Astrocyte (in vitro differentiated cells and primary cell): ENCODE measurements at regions not wholly inside any gene's neighbourhood (a gene's known extent, or its start where the extent isn't known, plus 50 kb on each side); places are given as distances from the start of the nearest gene placed in this dataset.

Source experiments
- DNase-seq: peaks from one replicate; pipeline ENCODE4 v3.0.0-alpha.2; 2010; ENCODE audit warnings: low read depth
- FAIRE-seq: peaks from 2 replicates; lab custom pipeline; 2011; peaks lifted over from hg19 to GRCh38; lab: Jason Lieb, UNC
- H2AFZ ChIP-seq: 2 replicates; pipeline ENCODE4 v1.6.0; 2012; ENCODE audit warnings: low read depth, low read length, inconsistent platforms
- H3K27ac ChIP-seq: 2 replicates; pipeline ENCODE4 v1.5.1; 2011; ENCODE audit warnings: low read depth, low read length, inconsistent platforms
- H3K27me3 ChIP-seq: 2 replicates; pipeline ENCODE4 v1.6.0; 2011; ENCODE audit warnings: low read length, inconsistent platforms; ENCODE audit not compliant: insufficient read depth
- H3K36me3 ChIP-seq: 2 replicates; pipeline ENCODE4 v1.5.1; 2011; ENCODE audit warnings: low read length, inconsistent platforms; ENCODE audit not compliant: insufficient read depth
- H3K4me1 ChIP-seq: 2 replicates; pipeline ENCODE4 v1.5.1; 2011; ENCODE audit warnings: low read length, inconsistent platforms; ENCODE audit not compliant: insufficient read depth
- H3K4me2 ChIP-seq: 2 replicates; pipeline ENCODE4 v1.6.0; 2012; ENCODE audit warnings: low read length, inconsistent platforms
- H3K4me3 ChIP-seq: 2 replicates; pipeline ENCODE4 v1.5.1; 2011; ENCODE audit warnings: low read depth, mild to moderate bottlenecking, low read length, inconsistent platforms; ENCODE audit not compliant: insufficient read depth
- H3K79me2 ChIP-seq: 2 replicates; pipeline ENCODE4 v1.6.0; 2012; ENCODE audit warnings: mild to moderate bottlenecking, low read length, inconsistent platforms; ENCODE audit not compliant: insufficient read depth
- H3K9ac ChIP-seq: 2 replicates; pipeline ENCODE4 v1.6.0; 2012; ENCODE audit warnings: mild to moderate bottlenecking, low read length, inconsistent platforms
- H3K9me3 ChIP-seq: 2 replicates; pipeline ENCODE4 v1.5.1; 2012; ENCODE audit warnings: low read depth, mild to moderate bottlenecking, low read length, inconsistent platforms; ENCODE audit not compliant: insufficient read depth
- H4K20me1 ChIP-seq: 2 replicates; pipeline ENCODE4 v1.6.0; 2012; ENCODE audit warnings: low read length, inconsistent platforms; ENCODE audit not compliant: insufficient read depth
- H3K27ac Mint-ChIP-seq: one replicate; pipeline ENCODE4 v1.8.0; 2021; ENCODE audit warnings: mild to moderate bottlenecking, mixed read lengths; ENCODE audit not compliant: unreplicated experiment
- H3K27me3 Mint-ChIP-seq: one replicate; pipeline ENCODE4 v1.8.0; 2021; ENCODE audit warnings: low read depth, mixed read lengths; ENCODE audit not compliant: unreplicated experiment
- H3K36me3 Mint-ChIP-seq: one replicate; pipeline ENCODE4 v1.8.0; 2021; ENCODE audit warnings: low read depth, mixed read lengths; ENCODE audit not compliant: unreplicated experiment
- H3K4me1 Mint-ChIP-seq: one replicate; pipeline ENCODE4 v1.8.0; 2021; ENCODE audit warnings: low read depth, mixed read lengths; ENCODE audit not compliant: unreplicated experiment
- H3K4me3 Mint-ChIP-seq: one replicate; pipeline ENCODE4 v1.8.0; 2021; ENCODE audit warnings: mild to moderate bottlenecking, moderate library complexity, mixed read lengths; ENCODE audit not compliant: unreplicated experiment
- H3K9me3 Mint-ChIP-seq: one replicate; pipeline ENCODE4 v1.8.0; 2021; ENCODE audit warnings: mild to moderate bottlenecking, mixed read lengths; ENCODE audit not compliant: unreplicated experiment
- EZH2 ChIP-seq: IDR thresholded peaks from 2 replicates; pipeline ENCODE4 v1.6.1; 2012; ENCODE audit warnings: mild to moderate bottlenecking, low read length, inconsistent platforms; ENCODE audit not compliant: insufficient read depth
- TF ChIP-seq, protein P1 (sequence below): IDR thresholded peaks from 2 replicates; pipeline ENCODE4 v1.5.1; 2011; ENCODE audit warnings: low read depth, mild to moderate bottlenecking, inconsistent platforms, low read length, moderate library complexity; ENCODE audit not compliant: insufficient read depth

DNA sequence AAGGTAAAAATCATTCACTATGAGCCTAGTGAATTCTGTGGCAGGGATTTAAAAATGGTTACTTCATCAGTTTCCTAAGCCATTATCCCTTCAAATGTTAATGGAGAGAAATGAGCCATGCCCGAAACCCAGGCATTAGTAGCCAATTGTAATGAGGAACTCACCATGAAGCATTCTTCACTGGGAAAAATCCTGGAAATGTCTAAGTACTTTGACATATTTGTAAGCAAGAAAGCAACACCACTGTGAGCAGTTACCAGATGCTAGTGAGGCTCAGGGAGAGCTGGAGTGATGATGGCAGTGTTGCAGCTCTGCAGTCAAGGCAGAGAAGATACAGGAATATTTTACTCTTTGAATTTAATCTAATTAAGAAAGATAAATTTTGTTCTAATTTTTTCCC, 220.0 kb upstream of the MBL2 start:
- Histone ChIP-seq H3K27ac (no peak overlapping the region), H3K9ac (no peak overlapping the region), H2AFZ (no peak overlapping the region), H3K27me3 (no peaks in the 10 kb centered on the region), H3K36me3 (no peaks in the 10 kb centered on the region), H4K20me1 (no peaks in the 10 kb centered on the region), H3K4me1 (no peaks in the 10 kb centered on the region), H3K4me3 (no peak overlapping the region), H3K9me3 (no peaks in the 10 kb centered on the region), H3K4me2 (no peak overlapping the region), H3K79me2 (no peaks in the 10 kb centered on the region)
- no peak overlapping the region for H3K4me3 Mint-ChIP-seq
- no peak for TF ChIP-seq EZH2
- no peaks in the 10 kb centered on the region for H3K27me3 Mint-ChIP-seq
- FAIRE-seq (no peak), DNase-seq (no peak)
- H3K36me3 Mint-ChIP-seq, result no peaks in the 10 kb centered on the region
- H3K4me1 Mint-ChIP-seq, result no peaks in the 10 kb centered on the region
- no peak overlapping the region for H3K27ac Mint-ChIP-seq
- no peaks in the 10 kb centered on the region for H3K9me3 Mint-ChIP-seq

DNA sequence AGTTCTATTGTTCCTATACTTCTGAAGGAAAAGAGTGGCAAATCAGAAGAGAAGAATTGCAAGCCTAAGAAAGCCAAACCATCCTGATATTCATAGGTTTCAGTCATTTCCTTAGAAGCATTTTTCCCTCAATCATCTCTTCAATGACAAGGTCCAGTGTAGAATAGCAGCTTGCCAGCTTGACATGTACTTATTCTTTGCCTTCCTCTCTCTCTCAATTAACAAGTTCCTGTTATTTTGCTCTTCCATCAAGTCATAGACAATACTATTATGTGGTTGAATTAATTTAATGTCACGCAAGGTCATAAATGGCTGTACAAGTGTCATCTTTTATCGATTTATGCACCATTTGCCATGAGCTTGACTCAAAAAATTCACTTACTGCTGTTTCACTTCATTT, 216.3 kb upstream of the MBL2 start:
- DNase-seq, result no peak
- Mint-ChIP-seq H3K4me3 (no peak overlapping the region), H3K27ac (no peak overlapping the region), H3K4me1 (peaks cover 5% of the 10 kb centered on the region), H3K27me3 (no peaks in the 10 kb centered on the region), H3K9me3 (no peaks in the 10 kb centered on the region), H3K36me3 (no peaks in the 10 kb centered on the region)
- Histone ChIP-seq H3K27me3 (no peaks in the 10 kb centered on the region), H3K4me2 (no peak overlapping the region), H3K9ac (no peak overlapping the region), H4K20me1 (no peaks in the 10 kb centered on the region), H3K27ac (no peak overlapping the region), H3K4me3 (no peak overlapping the region), H3K36me3 (no peaks in the 10 kb centered on the region), H3K4me1 (no peaks in the 10 kb centered on the region), H2AFZ (peak overlapping the region; percentile 9), H3K9me3 (no peaks in the 10 kb centered on the region), H3K79me2 (no peaks in the 10 kb centered on the region)
- TF ChIP-seq, protein P1, sequence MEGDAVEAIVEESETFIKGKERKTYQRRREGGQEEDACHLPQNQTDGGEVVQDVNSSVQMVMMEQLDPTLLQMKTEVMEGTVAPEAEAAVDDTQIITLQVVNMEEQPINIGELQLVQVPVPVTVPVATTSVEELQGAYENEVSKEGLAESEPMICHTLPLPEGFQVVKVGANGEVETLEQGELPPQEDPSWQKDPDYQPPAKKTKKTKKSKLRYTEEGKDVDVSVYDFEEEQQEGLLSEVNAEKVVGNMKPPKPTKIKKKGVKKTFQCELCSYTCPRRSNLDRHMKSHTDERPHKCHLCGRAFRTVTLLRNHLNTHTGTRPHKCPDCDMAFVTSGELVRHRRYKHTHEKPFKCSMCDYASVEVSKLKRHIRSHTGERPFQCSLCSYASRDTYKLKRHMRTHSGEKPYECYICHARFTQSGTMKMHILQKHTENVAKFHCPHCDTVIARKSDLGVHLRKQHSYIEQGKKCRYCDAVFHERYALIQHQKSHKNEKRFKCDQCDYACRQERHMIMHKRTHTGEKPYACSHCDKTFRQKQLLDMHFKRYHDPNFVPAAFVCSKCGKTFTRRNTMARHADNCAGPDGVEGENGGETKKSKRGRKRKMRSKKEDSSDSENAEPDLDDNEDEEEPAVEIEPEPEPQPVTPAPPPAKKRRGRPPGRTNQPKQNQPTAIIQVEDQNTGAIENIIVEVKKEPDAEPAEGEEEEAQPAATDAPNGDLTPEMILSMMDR, result no peak
- TF ChIP-seq EZH2, result no peak
- no peak for FAIRE-seq

DNA sequence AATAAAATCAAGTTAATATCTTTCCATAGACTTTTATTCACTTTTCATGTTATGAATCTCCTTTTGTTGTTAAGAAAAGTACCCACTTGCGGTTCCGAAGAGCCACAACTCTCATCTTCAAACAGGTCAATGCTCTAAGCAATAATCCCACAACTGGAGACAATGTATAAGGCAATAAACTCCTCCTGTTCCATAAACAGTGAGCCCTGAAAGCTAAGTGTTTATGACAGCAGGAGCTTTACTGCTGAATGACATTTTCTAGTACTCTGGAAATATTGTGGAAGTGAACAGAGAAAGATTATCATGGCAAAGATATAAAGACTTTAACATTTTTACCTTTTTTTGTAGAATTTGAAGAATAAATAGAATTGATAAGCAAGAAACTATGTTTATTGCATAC, 213.5 kb upstream of the MBL2 start:
- Histone ChIP-seq H3K4me1 (no peaks in the 10 kb centered on the region), H2AFZ (no peak overlapping the region), H3K27me3 (no peaks in the 10 kb centered on the region), H3K4me3 (no peak overlapping the region), H3K9ac (no peak overlapping the region), H3K9me3 (no peaks in the 10 kb centered on the region), H3K79me2 (no peaks in the 10 kb centered on the region), H4K20me1 (no peaks in the 10 kb centered on the region), H3K27ac (no peak overlapping the region), H3K4me2 (no peak overlapping the region), H3K36me3 (no peaks in the 10 kb centered on the region)
- Mint-ChIP-seq H3K4me1 (peaks cover 5% of the 10 kb centered on the region), H3K27ac (no peak overlapping the region), H3K9me3 (no peaks in the 10 kb centered on the region), H3K27me3 (no peaks in the 10 kb centered on the region), H3K4me3 (no peak overlapping the region), H3K36me3 (no peaks in the 10 kb centered on the region)
- FAIRE-seq (no peak), DNase-seq (no peak)
- no peak for TF ChIP-seq EZH2
- TF ChIP-seq, protein P1, result no peak
